C1 segment of cervical spinal cord (tissue), 14 donors: ENCODE measurements at regions not wholly inside any gene's neighbourhood (a gene's known extent, or its start where the extent isn't known, plus 50 kb on each side); places are given as distances from the start of the nearest gene placed in this dataset.
"Not testable (repeated sequence)": the region's sequence is repeated elsewhere in the genome, so short reads cannot be mapped to it uniquely, and the experiment has no call there.

ENCODE experiments used
- DNase-seq, 14 donors: peaks; one replicate each; lab custom pipeline; 2025; lab: John Stamatoyannopoulos, UW

DNA sequence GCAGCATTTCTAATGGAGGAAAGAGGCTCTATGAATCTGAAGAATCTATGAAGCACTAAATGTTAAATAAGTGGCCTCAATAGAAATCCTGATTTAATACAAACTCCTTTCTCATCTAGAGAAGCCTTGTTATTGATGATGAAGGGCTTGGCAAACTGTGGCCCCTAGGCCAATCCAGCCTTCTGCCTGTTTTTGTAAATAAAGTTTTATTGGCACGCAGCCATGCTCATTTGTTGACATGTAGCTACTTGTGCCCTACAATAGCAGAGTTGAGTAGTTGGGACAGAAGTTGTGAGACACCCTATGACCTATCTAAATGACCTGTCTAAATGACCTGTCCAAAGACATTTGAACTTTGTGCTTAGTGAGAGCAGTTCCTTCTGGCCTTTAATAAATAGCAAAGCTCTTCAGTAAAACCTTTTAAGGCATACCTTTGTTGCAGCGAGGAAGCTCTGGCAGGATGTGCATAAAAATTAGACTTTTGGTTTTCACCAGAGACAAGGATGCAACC, 484.4 kb upstream of the SPRED2 start:
- DNase-seq: no peak

DNA sequence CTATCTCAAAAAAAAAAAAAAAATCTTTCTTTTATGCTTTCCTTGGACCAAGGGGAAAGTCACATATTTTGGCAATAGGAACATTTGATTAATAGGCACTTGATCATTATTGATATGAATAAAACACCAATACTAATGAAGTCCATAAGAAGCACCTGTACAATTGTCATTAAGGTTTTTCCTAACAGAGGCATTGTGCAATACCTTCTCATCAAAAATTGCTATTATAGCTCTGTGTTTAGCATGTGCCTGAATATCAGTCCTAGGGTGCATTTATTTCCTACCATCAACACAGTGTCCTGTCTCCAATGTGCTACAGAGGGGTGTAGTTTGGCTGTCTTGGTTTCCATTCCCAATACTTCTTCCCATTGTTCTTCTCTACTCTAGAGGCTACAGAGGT, 483.8 kb upstream of the SPRED2 start:
- DNase-seq: no peak

DNA sequence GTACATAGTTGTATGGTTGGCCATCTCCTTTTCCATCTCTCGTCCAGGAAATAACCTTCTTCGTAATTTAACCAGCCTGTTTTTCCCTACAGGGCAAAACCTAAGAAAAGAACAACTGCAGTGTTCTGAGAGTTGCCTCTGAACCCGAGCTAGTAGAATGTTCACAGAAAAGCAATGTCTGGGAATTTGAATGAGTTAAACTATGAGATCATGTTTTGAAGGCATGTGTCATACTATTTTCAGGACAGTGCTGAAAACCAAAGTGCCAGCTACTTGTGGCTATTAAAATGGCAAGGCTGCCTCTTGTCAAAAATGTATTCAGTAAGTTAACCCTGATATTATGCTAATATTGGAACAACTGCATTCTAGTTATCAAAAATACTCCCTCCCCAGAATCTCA, 482.9 kb upstream of the SPRED2 start:
- no peak for DNase-seq

DNA sequence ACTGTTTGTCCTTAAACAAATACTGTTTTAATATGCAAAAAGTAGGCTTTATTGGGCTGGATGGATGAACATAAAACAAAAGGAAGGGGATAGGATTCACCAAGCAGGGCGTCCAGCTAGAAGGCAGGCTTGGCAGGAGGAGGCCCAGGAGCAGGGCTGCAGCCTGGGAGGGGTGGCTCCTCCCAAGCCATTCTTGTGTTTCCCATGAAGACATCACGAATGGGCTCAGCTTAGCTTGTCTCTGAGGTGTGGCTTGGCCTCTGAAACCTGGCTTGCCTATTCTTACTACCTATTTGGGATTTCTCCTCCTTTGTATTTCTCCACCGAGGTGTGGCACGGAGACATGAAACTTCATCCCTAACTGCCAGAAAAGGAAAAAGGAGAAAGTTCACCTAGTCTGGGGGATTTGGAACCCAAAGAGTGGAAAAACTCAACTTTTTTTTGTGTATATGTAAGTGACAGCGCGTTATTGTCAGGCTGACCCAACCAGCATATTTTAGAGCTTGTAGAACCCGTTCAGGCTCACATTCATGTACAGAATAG, 481.9 kb upstream of the SPRED2 start:
- DNase-seq: no peak

DNA sequence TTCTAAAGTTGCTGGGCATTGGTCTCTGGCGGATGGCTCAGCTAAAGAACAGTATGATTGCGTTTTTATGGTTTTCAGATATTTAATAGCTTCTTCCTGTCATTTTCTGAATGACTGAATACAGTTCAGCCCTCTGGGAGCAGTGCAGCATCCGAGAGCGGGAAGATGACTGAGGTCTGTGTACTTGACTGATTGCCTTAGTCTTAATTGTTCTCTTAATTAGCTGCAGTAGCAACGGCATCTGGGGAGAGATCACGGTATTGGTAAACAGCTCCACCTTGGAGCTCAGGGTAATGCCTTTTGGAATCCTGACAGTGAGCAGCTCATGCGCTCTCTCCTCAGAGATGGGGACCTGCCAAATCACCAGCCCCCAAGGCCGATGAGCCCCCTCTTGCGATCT, 481.4 kb upstream of the SPRED2 start:
- no peak for DNase-seq

DNA sequence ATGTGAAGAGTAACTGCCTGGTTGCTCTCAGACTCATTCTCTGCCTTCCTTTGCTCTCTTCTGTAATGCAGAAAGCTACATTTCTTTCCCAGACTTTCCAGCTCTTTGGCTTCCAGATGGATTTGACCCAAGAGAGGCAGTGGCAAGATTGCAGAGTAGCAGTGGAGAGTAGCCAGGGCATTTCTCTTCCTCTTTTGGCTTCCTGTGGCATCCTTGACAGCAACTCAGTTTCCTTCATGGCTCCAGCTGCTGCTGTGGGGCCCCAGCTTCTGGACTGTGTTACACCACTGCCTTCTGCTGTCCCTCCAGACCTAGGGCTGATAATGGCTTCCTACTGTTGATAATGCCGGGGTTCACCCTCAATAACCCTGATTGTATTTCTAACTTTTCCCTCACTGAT, 469.4 kb upstream of the SPRED2 start:
- DNase-seq: peak in 5 of 14 donors; percentile 1 to 42 (median 3)

DNA sequence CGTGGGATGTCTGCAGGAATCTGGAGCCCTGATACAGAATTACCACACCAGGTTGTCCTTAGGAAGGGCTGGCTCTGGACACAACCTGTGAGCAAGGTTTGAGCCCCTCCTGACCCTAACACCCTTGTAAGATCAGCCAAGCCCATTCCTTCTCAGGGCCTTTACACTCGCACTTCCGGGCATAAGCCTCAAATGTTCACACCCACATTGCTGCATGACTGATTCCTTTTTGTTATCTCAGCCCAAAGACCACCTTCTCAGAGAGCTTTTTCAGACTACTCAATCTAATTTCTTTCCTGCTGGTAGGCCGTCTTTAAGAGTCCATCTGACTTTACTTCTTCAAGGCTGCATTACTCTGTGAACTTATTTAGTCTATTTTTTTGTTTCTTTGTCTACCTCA, 464.0 kb upstream of the SPRED2 start:
- DNase-seq: no peak

DNA sequence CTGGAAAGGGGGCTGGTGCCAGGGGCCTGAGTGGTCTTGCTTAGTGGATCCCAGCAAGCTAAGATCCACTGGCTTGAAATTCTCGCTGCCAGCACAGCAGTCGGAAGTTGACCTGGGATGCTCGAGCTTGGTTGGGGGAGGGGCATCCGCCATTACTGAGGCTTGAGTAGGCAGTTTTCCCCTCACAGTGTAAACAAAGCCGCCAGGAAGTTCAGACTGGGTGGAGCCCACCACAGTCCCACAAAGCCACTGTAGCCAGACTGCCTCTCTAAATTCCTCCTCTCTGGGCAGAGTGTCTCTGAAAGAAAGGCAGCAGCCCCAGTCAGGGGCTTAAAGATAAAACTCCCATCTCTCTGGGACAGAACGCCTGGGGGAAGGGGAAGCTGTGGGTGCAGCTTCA, 457.7 kb upstream of the SPRED2 start:
- not testable (repeated sequence) for DNase-seq

DNA sequence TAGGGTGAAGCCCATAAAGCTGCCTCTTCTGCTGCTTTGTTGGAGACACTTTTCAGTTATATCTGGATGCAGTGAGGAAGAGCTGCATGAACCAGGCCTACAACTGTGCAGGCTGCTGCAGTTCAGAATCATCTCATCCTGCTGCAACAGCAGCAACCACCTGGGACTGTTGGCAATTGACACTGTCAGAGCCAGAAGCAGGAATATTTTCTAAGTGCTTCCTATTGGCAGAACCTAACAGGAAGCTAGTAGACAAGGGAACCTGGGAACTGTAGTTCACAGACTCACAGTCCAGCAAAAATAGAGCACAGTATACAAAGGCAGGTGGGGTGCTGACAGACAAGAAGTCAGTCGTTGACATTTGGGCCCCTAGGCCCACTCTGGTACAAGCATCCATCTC, 452.9 kb upstream of the SPRED2 start:
- DNase-seq: no peak

DNA sequence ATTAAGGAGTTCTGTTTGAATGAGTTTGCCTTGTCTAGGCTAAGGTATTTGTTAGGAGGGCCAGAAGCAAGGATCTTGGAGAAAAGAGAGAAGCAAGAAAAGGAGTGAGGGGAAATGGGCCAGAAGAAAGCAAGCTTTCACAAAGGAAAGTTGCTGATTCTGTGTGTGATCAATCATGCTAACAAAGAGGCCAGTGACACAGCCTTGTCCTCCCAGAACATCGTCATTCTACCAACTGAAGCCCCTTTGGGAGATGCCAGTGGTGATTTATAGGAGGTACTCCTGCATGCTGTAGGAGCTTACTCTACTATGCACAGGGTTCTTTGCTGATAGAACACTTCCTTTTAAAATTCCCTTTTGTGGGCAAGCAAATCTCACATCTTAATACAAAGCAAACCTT, 449.2 kb upstream of the SPRED2 start:
- DNase-seq: no peak

DNA sequence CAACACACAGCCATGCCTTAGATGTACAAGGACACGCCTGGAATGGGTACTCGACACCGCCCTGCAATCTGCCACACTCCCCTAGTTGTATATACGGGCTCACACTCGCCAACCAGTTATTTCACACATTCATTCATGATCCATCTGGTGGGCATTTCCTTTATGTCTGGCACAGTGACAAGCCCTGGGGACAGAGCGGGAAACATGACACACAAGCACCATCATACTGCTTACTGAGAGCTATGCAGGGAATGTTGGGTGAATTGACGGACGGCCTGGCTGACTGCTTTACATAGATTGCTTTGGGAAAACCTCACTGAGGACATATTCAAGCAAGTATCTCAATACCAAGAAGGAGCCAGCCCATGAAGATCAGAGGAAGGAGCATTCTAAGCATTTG, 448.0 kb upstream of the SPRED2 start:
- DNase-seq: no peak

DNA sequence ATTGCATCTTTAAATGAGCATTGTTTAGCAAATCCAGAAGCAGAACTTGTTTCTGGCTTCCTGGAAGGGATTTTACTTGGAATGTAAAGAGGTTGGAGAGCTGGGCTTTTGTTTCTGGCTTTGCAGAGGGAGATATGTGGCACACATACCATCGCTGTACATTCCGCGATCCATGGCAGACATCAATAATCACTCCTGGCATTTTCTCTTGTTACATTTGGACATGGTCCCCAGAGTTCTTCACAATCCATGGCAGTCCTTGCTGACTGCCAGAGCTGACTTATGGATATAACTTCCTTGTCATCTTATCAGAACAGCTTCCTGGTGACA, 445.6 kb upstream of the SPRED2 start:
- DNase-seq: no peak

DNA sequence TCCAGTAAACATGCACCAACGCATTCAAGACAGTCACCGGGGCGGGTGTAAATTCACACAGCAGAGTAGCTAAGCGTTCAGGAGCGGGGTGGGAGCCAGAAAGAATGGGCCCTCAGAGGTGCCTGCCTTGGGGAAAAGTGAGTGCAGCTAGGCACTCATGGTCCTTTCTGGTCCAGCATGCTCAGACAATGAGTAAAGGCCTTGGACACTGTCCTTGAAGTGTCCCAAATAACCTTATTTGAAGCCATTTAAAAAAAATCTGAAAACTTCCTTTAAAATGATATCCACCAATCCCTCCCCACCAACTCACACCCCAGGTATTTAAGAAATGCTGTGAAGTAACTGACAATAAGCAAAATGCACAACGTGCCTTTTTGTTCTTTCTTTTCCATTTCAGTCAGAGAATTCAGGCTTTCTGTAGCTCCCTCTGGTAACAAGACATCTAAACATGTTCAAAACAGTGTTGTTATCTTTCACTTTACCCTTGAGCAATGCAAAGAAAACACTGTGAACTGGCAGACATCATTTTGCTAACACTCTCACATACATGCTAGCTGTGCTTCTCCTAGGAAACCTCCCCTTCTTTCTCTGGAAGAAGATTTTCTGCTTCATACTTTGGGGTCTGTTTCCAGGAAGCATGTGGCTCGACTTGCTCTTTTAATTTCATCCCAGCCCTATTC, 445.1 kb upstream of the SPRED2 start:
- DNase-seq: no peak

DNA sequence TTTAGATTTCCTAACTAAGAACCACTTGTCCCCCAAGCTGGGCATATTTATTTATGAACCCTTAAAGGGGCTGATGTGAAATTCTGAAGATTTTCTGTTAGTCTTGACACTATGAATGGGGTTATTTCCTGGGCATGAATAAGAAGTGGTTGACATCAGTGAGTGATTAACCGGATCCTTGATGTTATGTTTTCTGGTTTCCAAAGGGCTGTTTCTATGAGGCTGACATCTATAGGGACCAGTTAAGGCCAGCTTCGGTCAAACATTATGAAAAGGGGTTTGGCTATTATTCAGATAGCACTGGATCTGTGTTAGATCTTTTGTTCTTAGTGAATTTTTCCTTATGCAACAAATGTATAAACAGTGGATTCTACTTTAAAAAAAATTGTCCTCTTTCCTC, 443.7 kb upstream of the SPRED2 start:
- DNase-seq: no peak

DNA sequence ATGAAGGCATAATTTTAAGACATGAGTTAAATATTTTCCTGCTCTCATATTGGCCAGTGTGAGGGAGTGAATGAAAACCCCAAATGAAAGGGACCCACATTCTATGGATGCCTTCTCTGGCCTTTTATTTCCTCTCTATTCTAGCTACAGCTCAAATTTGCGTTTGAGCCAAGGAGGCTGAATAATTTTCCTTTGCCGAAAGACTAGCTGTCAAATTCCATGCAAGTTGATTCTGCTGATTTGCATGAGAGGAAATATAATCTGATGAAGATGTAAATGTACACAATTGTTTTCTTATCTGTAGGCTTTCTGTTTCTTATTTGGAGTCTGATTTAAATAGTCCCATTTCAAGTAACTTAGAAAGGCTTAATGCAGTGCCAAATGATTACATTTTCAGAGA, 438.4 kb upstream of the SPRED2 start:
- DNase-seq: no peak

DNA sequence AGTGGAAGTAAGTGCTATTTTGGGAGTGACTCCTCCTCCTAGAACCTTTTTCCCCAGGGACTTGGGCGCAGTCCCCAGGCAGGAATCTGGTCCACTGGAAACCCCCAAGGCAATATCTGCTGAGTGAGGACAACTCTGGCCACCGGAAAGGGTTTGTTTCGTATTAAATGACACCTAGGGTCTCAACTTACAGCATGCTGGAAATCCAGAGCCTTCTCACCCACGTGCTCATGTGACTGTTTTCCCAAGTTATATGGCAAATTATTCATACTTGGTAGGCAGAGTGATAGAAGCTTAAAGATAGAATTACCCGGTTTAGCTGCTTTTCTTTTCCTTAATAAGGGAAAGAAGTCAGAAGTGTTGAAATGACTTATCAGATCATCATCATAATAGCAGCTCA, 436.9 kb upstream of the SPRED2 start:
- DNase-seq: no peak

DNA sequence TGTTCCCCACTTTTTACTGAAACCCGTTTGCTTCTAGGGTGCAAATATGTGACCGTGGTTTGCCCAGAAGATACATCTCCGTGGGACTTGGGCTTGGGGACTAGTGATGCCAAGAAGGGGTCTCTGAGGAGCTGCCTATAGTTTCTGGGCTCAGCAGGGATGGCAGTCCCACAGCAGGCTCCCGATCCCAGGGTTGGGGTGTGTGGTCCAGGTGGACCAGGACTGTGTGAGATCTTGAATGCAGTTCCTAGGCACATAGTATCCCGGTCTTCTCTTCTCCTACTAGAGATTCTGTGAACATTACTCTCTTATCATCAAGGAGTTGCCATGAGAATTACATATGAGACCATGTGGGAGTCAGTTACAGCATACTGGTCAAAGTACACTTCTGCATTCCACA, 435.8 kb upstream of the SPRED2 start:
- DNase-seq: no peak

DNA sequence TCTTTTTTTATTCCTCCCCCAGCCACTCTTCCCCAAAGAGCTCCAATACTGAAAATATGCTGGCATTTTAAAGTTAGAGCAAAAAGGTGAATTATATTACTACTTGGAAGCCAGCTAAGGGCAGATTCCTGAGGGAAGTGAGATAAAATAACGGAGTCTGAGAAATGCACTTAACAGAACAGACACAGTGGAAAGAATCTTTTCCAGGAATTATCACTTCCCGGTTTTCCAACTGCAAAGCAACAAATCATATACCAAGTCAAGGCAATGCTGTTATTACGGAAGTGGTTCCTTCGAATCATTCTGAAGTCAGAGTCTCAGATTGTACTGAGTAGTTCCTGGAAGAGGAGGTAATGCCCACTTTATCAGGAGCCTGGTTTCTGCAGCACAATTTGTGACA, 435.0 kb upstream of the SPRED2 start:
- DNase-seq: no peak

DNA sequence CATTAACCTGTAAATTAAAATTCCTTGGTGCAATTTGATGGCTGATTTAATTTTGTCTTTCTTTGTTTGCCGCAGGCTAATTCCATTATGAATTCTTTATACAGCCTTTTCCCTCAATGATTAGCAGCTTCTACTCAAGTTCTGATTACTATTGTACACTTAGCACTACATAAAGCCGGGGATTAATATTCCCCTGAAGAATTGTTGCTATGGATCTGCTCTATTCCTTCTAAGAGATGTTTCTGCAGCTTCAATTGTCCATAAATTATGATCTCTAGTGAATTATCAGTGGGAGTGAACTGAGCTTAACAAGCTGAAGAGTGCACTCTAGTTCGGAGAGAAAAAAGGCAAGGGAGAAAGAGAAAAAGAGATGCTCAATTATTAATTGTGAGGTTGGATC, 433.7 kb upstream of the SPRED2 start:
- no peak for DNase-seq

DNA sequence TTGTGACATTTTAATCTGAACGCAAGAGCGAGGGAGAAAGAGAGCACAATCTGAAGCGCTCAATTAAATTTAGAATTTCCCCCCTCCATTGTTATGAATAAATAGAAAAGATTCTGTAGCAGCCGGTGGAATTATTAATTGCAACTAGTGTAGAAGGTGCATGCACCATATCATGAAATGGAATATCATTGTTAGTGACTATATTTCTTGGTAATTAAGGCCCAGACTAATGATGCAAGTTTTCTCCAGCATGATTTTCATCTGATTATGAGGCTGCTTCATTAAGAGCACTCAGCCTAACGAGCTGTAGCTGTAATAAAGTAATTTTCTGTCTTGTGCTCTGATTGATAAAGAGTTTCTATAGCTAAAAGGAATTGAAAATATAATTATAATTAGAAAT, 432.2 kb upstream of the SPRED2 start:
- no peak for DNase-seq

DNA sequence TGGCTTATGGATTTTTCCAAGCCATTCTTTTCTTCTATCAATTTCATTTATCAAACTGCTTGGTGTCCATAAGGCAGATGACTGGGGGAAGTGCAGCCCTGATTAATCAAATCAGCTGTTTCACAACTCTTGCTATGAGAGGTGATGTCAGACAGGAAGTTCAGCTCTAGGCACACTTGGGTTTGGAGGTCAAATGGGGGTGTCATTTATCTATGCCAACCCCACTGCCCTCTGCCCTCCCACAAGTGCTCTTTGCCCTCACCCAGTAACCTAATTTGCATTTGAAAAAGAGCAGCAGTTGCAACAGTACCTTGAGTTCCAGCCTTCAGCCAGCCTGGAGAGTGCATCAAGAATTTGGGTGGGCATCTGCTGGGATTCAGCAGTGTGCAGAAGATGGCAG, 431.3 kb upstream of the SPRED2 start:
- DNase-seq: no peak

DNA sequence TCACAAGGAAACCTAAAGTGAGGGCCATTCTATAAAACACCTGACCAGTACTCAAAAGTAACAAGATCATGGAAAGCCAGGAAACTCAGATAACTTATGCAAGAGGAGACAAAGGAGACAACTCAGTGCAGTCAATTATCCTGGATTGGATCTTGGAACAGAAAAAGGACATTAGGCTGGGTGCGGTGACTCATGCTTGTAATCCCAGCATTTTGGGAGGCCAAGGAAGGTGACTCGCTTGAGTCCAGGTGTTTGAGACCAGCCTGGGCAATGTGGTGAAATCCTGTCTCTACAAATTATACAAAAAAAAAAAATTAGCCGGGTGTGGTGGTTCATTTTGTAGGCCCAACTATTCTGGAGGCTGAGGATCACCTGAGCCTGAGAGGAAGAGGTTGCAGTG, 424.5 kb upstream of the SPRED2 start:
- no peak for DNase-seq

DNA sequence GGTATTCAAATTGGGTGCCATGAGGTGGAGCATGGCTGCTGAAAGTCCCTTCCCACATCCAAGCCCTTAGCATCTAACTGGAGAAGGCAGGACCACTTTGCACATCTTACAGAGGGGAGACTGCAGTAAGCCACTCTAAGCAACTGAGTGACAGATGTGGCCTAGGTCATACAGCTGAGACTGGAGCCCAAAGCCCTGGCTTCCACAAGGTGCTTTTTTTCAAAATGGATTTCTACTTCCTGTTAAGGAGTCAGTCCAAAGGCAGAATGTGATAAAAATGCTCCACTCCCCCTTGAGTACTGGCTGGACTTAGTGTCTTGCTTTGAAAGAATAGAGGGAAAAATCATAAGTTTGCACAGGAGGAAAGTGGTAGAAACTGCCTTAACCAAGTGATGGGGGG, 424.0 kb upstream of the SPRED2 start:
- no peak for DNase-seq

DNA sequence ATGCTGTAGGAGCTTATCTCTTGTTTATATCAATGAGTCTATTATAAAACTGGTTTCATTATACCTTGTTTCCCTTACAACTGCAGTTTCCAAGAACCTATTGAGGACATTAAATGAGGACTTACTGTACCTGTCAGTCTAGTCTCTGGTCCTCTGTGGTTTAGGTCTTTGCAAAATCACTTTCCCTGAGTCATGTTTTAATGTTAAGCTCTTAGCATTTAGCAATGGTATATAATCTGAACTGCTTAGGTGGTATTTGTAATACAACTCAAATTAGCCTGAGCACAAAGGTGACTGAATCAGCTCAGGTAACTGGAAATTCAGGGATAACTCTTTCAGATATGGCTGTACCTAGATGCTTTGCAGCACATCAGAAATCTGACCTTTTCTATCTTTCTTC, 418.3 kb upstream of the SPRED2 start:
- no peak for DNase-seq
